Thyroid gland (tissue), 4 donors: ENCODE measurements at regions not wholly inside any gene's neighbourhood (a gene's known extent, or its start where the extent isn't known, plus 50 kb on each side); places are given as distances from the start of the nearest gene placed in this dataset.

Experiments used
- CTCF ChIP-seq, 6 experiments: fragments of 200-600 bp in 3 of 6; fragments of 450-650 bp in 3 of 6; sonication (generic) in 3 of 6; IDR thresholded peaks; one replicate each; pipeline ENCODE4 v1.5.1; 2016 to 2019; ENCODE audit warnings: antibody characterized with exemption in 6 of 6, mild to moderate bottlenecking in 2 of 6, inconsistent platforms in 1 of 6, moderate library complexity in 1 of 6
- POLR2A ChIP-seq, 2 donors: fragments of 450-650 bp; IDR thresholded peaks; one replicate each; pipeline ENCODE4 v1.6.1; 2017; ENCODE audit warnings: antibody characterized with exemption in 2 of 2, mild to moderate bottlenecking in 2 of 2, moderate library complexity in 1 of 2

- no peak for TF ChIP-seq CTCF (IDR thresholded peaks at IDR 0.05)
- TF ChIP-seq POLR2A (IDR thresholded peaks at IDR 0.05): no peak
Observed at GRCh38 chr10:37700886-37701780, 156.3 kb downstream of the ZNF248 start.
